DND-41 (cell line): ENCODE measurements at regions not wholly inside any gene's neighbourhood (a gene's known extent, or its start where the extent isn't known, plus 50 kb on each side); places are given as distances from the start of the nearest gene placed in this dataset.

Source experiments
- ATAC-seq: fragments of 200-7000 bp; cut with Tn5 transposase; 3 replicates; pipeline ENCODE4 v1.9.1; 2021; ENCODE audit warnings: low read depth; ENCODE audit not compliant: insufficient read depth
- DNase-seq: peaks from one replicate; pipeline ENCODE4 v3.0.0-alpha.2; 2020
- H2AFZ ChIP-seq: 2 replicates; pipeline ENCODE4 v1.6.0; 2012; ENCODE audit warnings: low read depth, low read length
- H3K27ac ChIP-seq: 2 replicates; pipeline ENCODE4 v1.5.1; 2012; ENCODE audit warnings: low read length, inconsistent platforms
- H3K27me3 ChIP-seq: fragments of 200-600 bp; sonication (generic); 2 replicates; pipeline ENCODE4 v1.6.0; 2012; ENCODE audit warnings: low read length, mild to moderate bottlenecking, inconsistent platforms; ENCODE audit not compliant: insufficient read depth, poor library complexity
- H3K36me3 ChIP-seq: 2 replicates; pipeline ENCODE4 v1.5.1; 2012; ENCODE audit warnings: low read length, inconsistent platforms; ENCODE audit not compliant: insufficient read depth
- H3K4me1 ChIP-seq: 2 replicates; pipeline ENCODE4 v1.5.1; 2012; ENCODE audit warnings: mild to moderate bottlenecking, low read length; ENCODE audit not compliant: insufficient read depth
- H3K4me2 ChIP-seq: 2 replicates; pipeline ENCODE4 v1.6.0; 2012; ENCODE audit warnings: mild to moderate bottlenecking, moderate library complexity, low read length, inconsistent platforms; ENCODE audit not compliant: insufficient read depth
- H3K4me3 ChIP-seq, 2 experiments: fragments of 200-600 bp in 1 of 2; shearing (Covaris generic) in 1 of 2; 2 replicates each; pipeline ENCODE4 v1.5.1; 2012 to 2016; ENCODE audit warnings: inconsistent platforms in 2 of 2, low read length in 2 of 2, mild to moderate bottlenecking in 2 of 2, low read depth in 1 of 2, moderate library complexity in 1 of 2
- H3K79me2 ChIP-seq: 2 replicates; pipeline ENCODE4 v1.6.0; 2012; ENCODE audit warnings: low read length, inconsistent platforms; ENCODE audit not compliant: insufficient read depth
- H3K9ac ChIP-seq: 2 replicates; pipeline ENCODE4 v1.6.0; 2012; ENCODE audit warnings: low read depth, mild to moderate bottlenecking, inconsistent platforms, low read length, moderate library complexity
- H3K9me3 ChIP-seq: 2 replicates; pipeline ENCODE4 v1.5.1; 2012; ENCODE audit warnings: low read length, moderate library complexity, mild to moderate bottlenecking, inconsistent platforms; ENCODE audit not compliant: insufficient read depth, severe bottlenecking
- H4K20me1 ChIP-seq: 2 replicates; pipeline ENCODE4 v1.6.0; 2012; ENCODE audit warnings: low read length; ENCODE audit not compliant: insufficient read depth
- EZH2 ChIP-seq: IDR thresholded peaks from 3 replicates; pipeline ENCODE4 v1.6.1; 2012; ENCODE audit warnings: borderline replicate concordance, low read depth, mild to moderate bottlenecking, moderate library complexity, low read length, inconsistent platforms; ENCODE audit not compliant: severe bottlenecking
- TF ChIP-seq, protein P1 (sequence below): IDR thresholded peaks from 2 replicates; pipeline ENCODE4 v1.5.1; 2012; ENCODE audit warnings: borderline replicate concordance, low read length, moderate library complexity, mild to moderate bottlenecking; ENCODE audit not compliant: poor library complexity, severe bottlenecking; ENCODE audit errors: extremely low read depth

DNA sequence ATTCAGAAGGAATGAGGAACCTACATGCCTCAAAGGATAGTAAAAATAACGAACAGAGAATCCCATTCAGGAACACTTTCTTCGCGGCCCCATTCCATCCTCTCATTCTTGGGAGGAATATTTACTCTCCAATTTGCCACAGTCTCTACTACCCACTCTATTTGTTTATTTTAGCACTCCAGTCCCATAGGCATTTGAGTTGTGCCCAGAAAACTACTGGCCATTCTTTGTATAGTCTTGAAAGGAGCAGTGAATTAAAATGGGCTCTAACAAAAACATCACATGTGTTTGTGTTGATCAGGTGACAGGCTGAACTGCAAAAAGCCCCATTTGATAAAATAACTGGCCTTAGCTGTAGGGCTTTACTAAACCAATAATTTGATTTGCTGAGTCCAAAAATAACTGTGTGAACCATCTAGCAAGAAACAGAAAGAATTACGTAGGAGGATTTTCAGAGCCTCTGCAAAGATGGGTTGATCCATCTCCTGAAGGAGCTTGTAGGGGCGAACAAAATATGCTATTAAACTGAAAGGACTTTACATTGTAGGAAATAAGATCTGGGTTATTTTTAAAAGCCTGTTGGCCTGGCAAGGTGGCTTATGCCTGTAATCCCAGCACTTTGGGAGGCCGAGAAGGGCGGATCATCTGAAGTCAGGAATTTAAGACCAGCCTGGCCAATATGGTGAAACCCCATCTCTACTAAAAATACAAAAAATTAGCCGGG is 142.3 kb upstream of the CPNE8 start:
- Histone ChIP-seq H3K27ac (no peak overlapping the region), H3K9ac (no peak overlapping the region), H3K79me2 (no peaks in the 10 kb centered on the region), H3K4me3 (no peak overlapping the region), H3K36me3 (no peaks in the 10 kb centered on the region), H3K27me3 (no peaks in the 10 kb centered on the region), H4K20me1 (no peaks in the 10 kb centered on the region), H3K4me2 (no peak overlapping the region), H2AFZ (no peak overlapping the region), H3K9me3 (no peaks in the 10 kb centered on the region), H3K4me1 (no peaks in the 10 kb centered on the region)
- DNase-seq (no peak), ATAC-seq (no peak)
- TF ChIP-seq, protein P1, sequence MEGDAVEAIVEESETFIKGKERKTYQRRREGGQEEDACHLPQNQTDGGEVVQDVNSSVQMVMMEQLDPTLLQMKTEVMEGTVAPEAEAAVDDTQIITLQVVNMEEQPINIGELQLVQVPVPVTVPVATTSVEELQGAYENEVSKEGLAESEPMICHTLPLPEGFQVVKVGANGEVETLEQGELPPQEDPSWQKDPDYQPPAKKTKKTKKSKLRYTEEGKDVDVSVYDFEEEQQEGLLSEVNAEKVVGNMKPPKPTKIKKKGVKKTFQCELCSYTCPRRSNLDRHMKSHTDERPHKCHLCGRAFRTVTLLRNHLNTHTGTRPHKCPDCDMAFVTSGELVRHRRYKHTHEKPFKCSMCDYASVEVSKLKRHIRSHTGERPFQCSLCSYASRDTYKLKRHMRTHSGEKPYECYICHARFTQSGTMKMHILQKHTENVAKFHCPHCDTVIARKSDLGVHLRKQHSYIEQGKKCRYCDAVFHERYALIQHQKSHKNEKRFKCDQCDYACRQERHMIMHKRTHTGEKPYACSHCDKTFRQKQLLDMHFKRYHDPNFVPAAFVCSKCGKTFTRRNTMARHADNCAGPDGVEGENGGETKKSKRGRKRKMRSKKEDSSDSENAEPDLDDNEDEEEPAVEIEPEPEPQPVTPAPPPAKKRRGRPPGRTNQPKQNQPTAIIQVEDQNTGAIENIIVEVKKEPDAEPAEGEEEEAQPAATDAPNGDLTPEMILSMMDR = no peak
- TF ChIP-seq EZH2 = no peak

DNA sequence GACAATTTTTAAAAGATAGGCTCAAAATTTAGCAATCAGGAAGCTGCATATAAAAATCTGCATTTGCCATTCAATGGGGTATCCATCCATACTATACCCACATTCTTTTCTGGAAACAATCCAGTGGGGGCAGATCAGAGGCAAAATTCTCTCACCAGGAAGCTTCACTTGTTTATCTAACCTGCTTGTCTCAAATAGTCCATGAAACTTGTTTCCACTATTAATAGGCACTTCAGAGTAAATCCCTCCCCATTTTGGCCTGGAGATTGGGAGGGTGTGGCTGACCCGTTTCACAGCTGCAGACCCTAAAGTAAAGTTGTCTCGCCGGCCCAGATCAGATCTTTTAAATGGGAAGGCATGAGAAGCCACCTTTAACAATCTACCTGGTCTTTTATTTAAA is 139.4 kb upstream of the CPNE8 start:
- H3K4me3 ChIP-seq = no peak overlapping the region
- DNase-seq (no peak), ATAC-seq (no peak)
- H3K36me3 ChIP-seq = no peaks in the 10 kb centered on the region
- no peaks in the 10 kb centered on the region for H4K20me1 ChIP-seq
- H3K9ac ChIP-seq = no peak overlapping the region
- no peaks in the 10 kb centered on the region for H3K4me1 ChIP-seq
- TF ChIP-seq, protein P1 = no peak
- TF ChIP-seq EZH2 = no peak
- no peak overlapping the region for H3K4me2 ChIP-seq
- no peaks in the 10 kb centered on the region for H3K27me3 ChIP-seq
- H3K9me3 ChIP-seq = no peaks in the 10 kb centered on the region
- no peak overlapping the region for H3K27ac ChIP-seq
- no peak overlapping the region for H2AFZ ChIP-seq
- no peaks in the 10 kb centered on the region for H3K79me2 ChIP-seq

DNA sequence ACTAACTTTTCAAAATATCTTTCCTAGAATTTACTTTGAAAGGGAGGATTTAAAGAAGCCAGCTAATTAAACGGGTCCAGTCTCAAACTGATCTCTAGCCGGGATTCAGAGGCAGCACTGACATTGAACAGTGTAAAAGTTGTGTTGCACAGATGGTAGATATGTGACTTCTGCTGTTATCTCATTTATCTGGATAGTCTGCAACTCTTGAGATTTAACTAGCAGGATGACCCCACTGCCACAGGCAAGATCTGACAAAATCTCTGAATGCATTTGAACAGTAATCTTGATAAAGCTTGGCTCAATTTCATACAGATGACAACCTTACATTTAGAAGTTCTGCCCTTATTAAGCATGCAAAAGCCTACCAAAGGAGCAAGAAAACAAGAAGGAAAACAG is 138.0 kb upstream of the CPNE8 start:
- H2AFZ ChIP-seq = no peak overlapping the region
- no peak for ATAC-seq

More for the DNA sequence above, 138.0 kb upstream of the CPNE8 start:
- Histone ChIP-seq H3K4me1 (no peaks in the 10 kb centered on the region), H3K27me3 (no peaks in the 10 kb centered on the region), H3K36me3 (no peaks in the 10 kb centered on the region), H3K4me3 (no peak overlapping the region), H3K79me2 (no peaks in the 10 kb centered on the region), H3K27ac (no peak overlapping the region), H3K9me3 (no peaks in the 10 kb centered on the region), H4K20me1 (no peaks in the 10 kb centered on the region), H3K9ac (no peak overlapping the region), H3K4me2 (no peak overlapping the region)
- no peak for DNase-seq
- no peak for TF ChIP-seq EZH2
- TF ChIP-seq, protein P1 = no peak
